Fibroblast of skin of back (primary cell): ENCODE measurements at regions not wholly inside any gene's neighbourhood (a gene's known extent, or its start where the extent isn't known, plus 50 kb on each side); places are given as distances from the start of the nearest gene placed in this dataset.
"Not testable (repeated sequence)": the region's sequence is repeated elsewhere in the genome, so short reads cannot be mapped to it uniquely, and the experiment has no call there.

Experiments
- DNase-seq: peaks from one replicate; pipeline ENCODE4 v3.0.0-alpha.2; 2013

DNA sequence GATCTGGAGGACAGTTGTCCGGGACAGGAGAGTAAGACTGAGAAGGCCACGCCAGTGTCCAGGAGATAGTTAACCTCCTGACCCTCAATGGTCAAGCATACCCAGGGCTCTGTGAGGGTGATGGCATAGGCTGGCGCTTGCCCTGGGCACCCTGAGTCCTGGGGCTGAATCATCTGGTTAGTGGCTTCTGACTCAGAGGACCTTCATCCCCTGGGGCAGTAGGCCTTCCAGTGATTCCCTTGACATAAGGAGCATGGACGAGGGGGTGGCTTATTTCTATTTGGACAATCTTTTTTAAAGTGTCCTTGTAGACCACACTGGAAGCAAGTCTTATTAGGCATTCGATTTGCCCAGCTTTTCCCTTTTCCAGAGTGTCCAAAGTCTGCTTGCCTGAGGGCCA is 108.4 kb upstream of the SHISA3 start:
- not testable (repeated sequence) for DNase-seq

DNA sequence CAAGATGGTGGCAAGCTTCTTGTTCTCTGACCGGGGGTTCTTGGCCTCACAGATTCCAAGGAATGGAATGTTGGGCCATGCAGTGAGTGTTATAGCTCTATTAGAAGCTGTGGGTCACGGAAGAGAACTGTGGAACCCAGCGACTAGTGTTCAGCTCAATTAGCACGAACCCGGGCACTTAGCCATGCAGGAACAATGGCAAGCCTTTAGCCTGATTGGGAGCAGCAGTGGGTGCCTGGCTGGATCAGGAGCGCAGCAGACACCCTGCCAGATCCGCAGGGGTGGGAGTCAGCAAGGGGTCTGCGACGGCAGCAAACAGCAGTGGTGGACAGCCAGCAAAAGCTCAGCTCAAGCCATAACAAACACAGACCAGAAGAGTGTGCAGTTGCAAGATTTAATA is 105.1 kb upstream of the SHISA3 start:
- not testable (repeated sequence) for DNase-seq

DNA sequence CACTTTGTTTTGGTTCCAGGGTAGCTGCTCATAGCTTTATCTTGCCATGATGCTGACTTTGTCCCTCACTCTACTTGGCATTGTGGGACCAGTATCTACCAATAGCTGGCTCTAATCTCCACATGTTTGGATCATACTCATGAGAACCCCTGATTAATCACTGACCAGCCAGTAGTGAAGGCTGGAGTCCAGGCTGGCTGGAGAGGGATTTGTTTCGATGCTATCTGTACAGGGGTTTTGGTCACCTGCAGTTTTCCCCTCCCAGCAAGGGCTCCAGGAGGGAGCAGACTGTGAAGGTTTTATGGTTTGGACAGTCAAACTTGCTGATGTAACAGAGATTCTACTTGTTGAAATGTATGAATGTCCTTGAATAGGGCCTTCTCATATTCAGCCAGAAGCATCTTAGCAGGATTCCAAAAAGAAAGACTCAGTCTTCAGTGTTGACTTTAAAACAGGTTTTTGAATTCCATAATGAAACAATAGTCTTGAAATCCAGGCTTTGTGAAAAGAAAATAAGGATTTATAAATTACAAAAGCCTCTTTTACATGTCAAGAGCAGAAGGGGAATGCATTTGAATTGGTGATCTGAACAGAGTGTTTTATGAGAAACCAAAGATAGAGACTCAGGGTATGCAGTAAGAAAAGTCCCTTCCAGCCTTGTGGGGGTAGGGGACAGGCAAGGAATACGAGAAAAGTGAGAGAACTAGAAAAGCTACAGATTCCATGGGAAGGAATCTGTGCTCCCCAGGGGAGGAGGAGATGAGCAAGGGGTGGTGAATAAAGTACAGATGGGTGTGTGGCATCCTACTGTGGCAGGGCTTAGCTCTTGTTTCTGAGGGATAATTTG is 103.1 kb upstream of the SHISA3 start:
- no peak for DNase-seq

DNA sequence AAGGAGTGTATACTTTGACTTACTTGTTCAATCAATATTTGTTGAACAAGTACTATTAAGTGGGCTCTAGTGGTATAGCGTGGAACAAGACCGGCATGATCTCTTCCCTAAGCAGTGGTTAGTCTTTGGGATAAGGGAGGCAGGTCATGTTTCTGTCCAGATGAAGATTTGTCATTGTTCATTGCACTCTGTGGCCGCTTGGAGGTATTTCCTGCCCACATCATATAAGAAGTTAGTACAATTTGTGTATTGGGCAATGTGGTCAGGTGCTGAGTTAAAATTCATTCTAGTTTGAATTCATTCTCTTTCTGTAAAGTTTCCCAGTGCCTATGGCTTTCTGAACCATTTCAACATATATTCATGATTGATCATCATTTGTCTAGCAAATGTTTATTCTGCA is 101.1 kb upstream of the SHISA3 start:
- DNase-seq: no peak

DNA sequence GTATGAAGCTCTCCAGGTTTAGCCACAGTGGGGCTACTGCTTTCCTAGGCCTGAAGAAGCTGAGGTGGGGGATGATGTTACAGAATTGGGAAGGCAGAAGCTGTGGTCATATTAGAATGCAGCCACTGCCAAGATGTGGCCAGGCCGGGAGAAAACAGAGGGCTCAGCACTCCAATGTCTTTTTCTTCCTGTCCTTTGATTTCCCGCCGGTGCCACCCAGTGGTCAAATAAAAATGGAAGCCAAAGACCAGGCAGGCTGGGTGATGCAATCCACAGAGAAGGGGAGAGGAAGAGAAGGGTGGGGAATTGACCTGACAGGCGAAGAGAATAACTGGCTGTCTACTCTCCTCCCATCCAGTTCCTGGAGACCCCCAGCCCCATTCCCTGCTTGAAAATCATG is 94.9 kb upstream of the SHISA3 start:
- DNase-seq: peak; percentile 34

DNA sequence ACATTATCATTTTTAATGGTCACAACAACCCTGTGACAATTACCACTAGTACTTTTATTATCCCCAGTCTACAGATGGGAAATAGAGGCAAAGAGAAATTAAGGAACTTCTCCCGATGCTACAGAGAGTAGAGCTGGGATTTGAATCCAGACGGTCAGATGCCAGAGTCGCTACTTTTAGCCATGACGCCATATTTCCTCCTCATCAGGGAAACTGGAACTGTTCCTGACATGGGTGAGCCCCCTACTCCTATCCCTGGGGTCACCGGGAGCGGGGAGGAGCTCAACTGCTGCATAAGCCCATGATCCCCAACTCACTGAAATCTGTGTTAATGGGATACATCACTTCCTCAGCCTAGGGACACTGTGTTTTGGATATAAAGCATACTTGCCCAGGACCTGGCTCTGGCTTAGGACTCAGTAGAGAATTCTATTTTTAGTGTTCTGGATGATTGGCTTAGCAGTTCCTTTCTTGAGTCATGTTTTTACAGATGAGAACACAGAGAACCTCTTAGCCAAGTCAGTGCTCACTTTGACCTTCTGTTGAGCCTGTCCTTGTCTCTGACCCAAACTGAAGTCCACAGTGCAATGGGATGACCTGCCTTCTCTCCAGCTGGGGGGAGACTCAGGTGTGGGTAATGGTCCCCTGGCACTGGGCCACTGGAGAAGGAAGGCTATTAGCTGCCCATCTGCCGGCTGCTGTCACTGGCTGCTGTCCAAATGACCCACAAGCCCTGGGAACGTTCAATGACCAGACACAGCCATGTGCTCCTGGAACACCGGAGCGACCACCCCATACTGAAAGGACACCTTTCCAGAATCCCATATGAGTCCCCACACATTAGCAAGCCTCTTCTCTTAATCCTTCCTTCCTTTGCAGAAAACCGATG is 90.8 kb upstream of the SHISA3 start:
- DNase-seq: no peak

DNA sequence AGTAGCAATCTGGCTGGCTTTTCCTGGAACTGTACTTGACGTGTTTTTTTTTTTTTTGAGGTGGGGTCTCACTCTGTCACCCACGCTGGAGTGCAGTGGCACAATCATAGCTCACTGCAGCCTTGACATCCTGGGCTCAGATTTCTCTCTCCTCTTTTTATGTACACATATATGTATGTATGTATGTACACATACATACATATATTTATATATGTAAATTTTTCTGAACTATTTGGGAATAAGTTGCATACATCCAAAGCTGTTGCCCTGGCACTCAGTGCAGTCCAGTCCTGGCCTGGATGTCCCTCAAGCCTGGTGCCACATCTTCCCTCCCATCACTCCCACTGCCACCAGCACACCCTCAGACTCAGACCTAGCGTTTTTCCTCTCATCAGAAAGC is 89.0 kb upstream of the SHISA3 start:
- no peak for DNase-seq

DNA sequence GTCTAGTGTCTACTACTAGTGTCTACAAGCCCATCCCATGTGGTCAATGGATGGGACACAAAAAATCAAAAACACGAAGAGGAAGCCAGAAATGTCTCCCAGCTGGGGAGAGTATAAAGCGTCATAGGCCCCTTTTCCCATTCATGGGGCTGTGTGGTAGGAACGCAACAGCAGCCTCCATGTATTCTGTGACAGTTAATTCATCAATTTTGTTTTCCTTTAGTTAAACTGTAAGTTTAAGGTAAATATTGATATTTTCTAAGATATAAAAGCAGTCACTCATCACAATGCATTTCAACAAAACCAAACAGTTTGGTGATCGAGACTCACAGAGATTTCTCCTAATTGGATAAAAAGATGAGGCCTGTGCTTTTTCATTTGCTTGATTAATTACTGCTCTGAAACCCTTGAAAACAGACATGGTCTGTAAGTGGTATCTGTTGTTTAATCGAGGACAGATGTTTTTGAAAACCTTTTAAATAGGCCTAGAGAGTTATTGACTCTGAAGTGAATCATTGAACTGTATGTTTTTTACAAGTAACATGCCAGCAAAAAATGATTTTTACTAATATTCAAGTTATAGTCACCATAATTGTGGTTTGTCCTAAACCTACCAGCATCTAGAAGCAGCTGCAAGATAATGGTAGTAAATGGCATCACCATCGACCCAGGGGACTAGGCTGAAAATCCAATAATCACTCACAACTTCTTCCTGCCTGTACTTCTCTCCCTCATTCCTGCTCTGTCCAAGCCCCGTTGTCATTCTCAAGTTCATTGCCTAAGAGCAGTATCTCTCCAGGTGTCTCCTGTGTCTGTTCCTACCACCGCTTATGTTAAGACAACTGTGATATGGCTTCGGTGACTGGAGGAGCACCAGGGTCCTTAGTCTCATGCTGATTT is 87.7 kb upstream of the SHISA3 start:
- no peak for DNase-seq

DNA sequence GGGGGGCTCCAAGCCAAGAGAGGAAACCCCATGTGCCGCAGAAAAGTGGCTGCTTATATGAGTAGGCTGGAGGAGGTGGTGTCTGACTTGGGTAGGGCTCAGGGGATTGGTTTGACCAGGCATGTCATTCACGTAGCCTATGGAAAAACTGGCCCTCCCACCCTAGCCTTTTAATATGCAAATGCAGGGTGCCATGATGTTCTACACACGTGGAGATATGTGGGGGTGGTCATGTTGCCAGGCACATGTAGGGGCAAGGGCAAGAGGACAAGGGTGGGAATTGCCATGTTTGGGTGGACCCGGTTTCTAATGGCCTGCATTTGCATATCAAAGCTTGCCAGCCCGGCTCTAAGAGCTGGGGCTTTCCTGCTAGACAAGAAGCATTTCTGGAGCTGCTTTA is 86.9 kb upstream of the SHISA3 start:
- no peak for DNase-seq

DNA sequence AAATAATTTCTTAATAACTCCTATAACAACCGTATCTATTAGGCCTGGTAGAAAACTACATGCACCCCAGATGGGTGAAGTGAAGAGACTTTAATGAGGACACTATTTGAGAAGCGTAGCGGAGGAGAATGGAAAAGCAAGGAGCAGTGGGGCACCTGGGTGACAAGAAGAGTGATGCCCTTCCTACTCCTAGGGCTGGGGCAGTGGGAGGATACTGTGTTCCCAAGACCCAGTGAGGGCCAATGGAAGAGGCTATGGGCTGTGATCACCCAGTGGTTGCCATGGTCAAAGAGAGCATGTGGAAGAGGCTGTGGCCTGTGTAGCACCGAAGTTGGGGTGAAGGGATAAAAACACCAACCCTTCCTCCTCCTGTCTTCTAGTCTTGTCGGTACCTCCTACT is 86.5 kb upstream of the SHISA3 start:
- no peak for DNase-seq

DNA sequence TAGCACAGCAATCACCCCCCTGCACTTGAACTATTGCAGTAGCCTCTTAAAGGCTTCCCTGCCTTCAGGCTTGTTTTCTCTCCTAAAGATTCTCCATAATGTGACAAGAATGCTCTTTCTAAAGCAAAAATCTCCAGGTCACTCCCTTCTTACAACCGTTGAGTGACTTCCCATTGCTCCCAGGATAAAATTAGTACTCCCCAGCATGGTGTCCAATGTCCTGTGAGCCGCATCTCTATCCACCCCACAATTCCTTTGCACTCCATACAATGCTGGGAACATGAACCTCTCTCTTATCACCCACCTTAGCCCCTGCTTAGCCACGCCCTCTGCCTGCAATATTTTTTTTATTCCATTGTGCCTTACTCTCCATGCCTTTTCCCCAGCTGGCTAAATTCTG is 85.7 kb upstream of the SHISA3 start:
- no peak for DNase-seq

DNA sequence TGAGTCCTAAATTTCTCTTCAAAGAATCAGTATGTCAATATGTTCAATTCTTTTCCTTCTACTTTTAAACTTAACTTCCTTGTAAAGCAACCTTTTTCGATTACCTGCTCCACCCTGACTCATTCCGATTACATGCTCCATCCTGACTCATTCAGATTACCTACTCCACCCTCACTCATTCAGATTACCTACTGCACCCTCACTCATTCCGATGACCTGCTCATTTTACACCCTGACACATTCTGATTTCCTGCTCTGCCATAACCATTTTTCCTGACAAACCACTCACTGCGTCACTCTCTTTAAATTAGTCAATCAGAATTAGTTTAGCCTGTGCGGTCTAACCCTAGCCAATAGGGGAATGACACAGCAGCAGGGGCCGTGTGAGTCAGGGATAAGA is 83.9 kb upstream of the SHISA3 start:
- not testable (repeated sequence) for DNase-seq

DNA sequence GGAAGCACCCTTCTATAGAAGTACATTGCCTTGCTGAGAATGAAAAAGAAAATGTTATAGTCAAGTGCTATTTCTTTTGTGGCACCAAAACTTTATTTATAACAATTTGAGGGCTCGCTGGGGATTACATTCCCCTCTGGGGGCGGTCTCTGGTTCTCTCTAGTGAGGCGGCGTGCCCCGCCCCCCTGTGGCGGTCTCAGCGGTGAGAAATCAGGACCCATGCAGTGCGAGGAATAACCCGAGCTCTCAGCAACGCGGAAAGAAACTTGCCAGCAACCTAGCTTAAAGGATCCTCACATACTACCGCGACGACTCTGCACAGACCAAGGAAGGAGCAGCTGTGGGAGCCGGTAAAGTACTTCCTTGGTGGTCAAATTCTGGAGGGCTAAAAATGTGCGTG is 83.4 kb upstream of the SHISA3 start:
- no peak for DNase-seq

DNA sequence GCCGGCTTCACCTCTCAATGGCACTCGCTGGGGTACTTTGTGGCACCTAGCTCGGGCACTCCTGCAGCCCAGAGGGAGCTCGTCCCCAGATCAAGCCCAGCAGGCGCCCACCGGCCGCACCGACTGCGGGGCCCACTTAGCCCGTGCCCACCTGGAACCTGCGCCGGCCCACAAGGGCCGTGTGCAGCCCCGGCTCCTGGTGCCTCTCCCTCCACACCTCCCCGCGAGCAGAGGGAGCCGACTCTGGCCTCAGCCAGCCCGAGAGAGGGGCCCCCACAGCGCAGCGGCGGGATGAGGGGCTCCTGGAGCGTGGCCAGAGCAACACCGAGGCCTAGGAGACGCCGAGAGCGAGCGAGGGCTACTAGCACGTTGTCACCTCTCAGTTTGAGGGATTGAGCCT is 82.1 kb upstream of the SHISA3 start:
- no peak for DNase-seq

DNA sequence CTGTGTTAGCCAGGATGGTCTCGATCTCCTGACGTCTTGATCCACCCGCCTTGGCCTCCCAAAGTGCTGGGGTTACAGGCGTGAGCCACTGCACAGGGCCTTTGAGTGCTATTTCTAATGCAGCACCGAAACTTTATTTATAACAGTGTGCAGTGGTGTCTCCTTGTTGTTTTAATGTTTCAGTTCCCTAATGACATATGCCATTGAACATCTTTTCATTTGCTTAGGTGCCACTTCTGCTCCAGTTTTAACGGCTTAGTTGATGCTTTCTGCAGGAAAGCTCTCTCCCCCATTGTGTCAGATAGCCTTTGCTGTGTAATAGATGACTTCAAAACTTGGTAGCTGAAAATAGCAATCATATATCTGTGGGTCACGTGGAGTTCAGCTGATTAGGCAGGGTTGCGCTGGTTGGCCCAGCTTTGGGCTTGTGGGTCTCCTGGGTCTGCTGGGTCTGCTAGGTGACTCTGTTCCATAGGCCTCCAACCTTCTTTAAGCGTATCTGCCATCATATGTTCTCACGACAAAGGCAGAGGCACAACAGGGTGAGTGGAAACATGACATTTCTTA is 76.4 kb upstream of the SHISA3 start:
- no peak for DNase-seq

DNA sequence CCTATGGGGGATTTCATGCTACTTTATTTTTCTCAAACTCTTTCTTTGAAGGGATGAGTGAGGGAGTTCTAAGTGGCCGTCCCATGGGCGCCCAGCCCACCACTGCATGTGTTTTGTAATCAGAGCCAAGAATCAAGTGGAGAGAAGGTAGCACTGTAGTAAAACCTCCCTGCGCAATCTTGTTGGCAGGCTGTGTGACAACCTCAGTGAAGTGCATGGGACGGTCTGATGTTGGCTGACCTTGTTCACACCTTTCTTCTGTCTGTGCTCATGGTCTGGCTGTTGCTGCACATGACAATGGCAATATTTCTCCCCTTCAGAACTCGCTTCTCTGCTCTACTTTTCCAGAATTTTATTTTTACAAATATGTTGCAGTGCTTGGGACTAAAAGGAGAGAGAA is 71.2 kb upstream of the SHISA3 start:
- DNase-seq: no peak

DNA sequence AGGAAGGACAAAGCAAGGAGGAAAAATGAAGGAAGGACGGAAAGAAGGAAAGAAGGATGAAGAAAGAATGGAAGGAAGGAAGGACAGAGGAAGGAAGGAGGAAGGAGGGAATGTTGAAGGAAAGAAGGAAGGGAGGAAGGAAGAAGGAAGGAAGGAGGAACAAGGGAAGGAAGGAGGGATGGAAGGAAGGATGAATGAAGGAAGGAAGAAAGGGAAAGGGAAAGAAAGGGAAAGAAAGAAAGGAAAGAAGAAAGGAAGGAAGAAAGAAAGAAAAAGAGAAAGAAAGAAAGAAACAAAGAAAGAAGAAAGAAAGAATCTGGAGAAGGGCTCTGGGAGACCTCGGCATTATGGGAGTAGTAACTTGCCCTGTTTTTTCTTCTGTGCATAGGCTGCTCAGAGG is 70.8 kb upstream of the SHISA3 start:
- DNase-seq: no peak

DNA sequence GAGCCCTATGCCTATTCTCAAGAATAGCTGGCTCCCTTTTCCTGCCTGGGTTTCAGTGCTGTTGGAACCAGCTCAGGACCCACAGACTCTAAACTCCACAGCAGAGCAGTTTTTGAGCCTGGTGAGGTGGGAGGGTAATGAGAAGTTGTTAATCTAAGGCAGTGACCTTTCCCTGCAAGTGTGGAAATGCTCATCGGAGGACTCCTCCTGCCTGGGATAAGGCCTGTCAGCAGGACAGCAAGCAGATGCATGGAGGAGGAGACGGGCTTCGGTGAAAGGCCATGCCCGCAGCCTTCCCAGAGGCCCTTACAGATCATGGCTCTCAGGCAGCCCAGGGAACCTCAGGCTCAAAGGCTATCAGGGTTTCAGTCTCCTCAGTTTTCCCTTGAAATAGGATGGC is 70.0 kb upstream of the SHISA3 start:
- DNase-seq: no peak

DNA sequence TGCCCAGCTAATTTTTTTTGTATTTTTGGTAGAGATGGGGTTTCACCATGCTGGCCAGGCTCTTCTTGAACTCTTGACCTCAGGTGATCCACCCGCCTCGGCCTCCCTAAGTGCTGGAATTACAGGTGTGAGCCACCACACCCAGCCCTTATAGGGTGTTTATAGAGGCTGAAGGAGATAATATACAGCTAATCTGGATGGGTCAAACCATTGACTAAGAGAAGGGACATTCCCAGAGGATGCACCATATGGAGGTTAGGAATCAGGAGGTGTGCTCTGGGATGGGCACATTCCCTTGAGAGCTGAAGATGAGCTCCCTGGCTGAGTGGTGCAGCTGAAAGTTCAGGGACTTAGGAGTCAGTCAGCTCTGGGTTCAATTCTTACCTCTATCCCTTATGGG is 68.3 kb upstream of the SHISA3 start:
- DNase-seq: no peak

DNA sequence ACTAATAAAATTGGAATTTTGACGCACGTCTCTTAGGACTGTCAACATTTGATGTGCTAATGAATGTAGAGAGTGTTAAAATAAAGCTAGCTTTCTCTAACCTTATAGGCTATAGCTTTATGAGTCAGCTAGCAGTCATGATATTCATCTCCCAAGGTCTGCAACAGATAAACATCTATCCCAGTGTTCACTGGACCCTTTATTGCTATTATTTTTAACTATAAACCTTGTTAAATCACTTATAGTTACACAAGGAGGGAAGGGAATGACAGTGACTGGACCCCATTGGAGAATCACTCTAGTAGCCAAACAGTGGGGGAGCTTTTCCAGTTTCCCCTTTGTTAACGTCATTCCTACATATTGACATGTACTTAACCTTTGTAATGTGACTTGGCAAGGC is 67.9 kb upstream of the SHISA3 start:
- DNase-seq: no peak

DNA sequence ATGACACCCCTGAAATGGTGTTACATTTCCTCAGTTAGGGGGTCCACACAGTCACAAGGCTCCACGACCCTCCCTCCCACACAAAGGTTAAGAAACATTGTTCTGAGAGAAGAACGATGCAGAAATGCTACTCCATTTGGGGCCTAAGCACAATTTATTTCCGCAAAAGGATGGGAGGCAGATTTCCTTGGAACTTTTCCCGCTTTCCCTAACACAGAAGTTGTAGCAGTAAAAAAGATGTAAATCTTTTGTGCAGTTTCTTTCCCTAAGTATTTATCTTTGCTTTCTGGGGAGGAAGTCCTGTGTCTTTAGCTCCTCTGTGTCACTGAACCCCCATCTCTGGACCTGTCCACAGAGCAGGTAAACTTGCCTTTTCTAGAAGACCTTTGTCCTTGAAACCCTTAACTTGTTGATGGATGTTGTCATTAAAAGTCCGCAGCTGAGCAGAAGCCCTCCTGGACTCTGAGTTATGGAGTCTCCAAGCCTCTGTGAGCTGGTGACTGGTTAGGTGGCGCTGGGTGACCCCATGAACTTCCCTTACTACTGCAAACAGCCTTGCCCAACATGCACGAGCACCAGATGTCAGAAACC is 67.2 kb upstream of the SHISA3 start:
- no peak for DNase-seq

DNA sequence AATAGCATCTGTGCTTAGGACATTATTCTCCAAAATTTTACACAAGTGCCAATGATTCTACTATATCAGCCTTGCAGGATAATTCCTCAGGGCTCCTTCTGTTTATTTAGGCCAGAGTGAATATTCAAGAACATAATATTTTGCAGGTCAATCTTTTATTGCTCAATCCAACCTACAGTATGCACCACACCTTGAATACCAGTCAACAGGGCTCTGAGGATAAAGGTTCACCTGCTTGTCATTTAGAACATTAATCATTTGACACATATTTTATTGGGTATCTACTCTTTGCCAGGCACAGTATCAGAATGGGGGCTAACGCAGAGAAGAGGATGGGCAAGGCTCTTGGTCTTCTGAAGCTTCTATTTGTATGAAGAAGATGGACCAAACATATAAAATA is 66.2 kb upstream of the SHISA3 start:
- no peak for DNase-seq
